ENCODE measurements at regions not wholly inside any gene's neighbourhood (a gene's known extent, or its start where the extent isn't known, plus 50 kb on each side); places are given as distances from the start of the nearest gene placed in this dataset.

DNA sequence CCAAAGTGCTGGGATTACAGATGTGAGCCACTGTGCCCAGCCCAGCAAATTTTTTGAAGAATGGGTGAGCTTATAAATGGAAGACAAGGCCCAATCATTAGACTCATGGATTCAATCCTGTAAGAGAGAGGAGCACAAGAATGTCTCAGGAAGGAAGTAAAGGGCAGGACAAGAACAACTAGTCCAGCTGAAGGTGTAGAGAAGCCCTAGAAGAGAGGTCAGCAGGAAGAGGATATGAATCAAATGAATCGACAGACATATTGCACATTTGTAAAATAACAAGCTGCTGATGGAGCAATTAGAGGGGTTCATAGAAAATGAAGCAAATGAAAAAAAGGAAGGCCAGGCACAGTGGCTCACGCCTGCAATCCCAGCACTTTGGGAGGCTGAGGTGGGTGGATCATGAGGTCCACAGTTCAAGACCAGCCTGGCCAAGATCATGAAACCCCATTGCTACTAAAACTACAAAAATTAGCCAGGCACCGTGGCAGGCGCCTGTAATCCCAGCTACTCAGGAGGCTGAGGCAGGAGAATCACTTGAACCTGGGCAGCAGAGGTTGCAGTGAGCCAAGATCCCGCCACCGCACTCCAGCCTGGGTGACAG lies 74.9 kb downstream of the MIS18A start:
- POLR2A ChIA-PET, result no interaction called here
- no peaks in the 10 kb centered on the region for H3K27me3 Mint-ChIP-seq

DNA sequence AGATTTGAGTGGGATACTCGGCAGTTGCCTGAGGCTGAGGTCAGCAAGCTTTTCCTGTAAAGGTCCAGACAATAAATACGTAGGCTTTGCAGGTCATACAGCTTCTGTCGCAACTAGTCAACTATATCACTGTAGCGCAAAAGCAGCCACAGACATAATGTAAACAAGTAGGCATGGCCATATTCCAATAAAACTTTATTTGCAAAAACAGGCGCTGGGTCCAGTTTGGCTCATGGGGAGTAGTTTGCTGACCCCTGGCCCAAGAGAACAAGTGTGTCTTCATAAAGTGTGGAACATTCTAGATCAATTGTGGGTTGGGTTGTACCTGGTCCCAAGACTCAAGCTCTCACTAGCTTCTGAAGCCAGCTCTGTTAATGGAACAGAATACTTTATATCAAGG lies 78.8 kb downstream of the MIS18A start:
- H3K4me2 ChIP-seq (replicated peaks; ENCODE audit: low read depth, low read length, poor library complexity, severe bottlenecking), result no peak overlapping the region
- H3K27ac ChIP-seq (ENCODE audit: low read length in 2 of 2), result no peak overlapping the region
- Mint-ChIP-seq H3K27me3 (no peaks in the 10 kb centered on the region), H3K4me1 (no peaks in the 10 kb centered on the region), H3K4me3 (no peak overlapping the region), H3K27ac (no peak overlapping the region), H3K9me3 (ENCODE audit: insufficient read depth) (no peaks in the 10 kb centered on the region)
- peaks cover 0 to 12% (median 0%) of the 10 kb centered on the region in 3 donors for H3K9me3 ChIP-seq (ENCODE audit: control extremely low read depth in 1 of 3, control insufficient read depth in 2 of 3, insufficient read depth in 1 of 3, low read length in 2 of 3)
- intact Hi-C loops (cut with micrococcal nuclease), result no loop called here
- no peak overlapping the region for H2AFZ ChIP-seq (ENCODE audit: insufficient read depth, low read depth, low read length, poor library complexity, severe bottlenecking)
- DNase-seq, result no peak
- ChIA-PET CTCF (no interaction called here), POLR2A (no interaction called here)
- TF ChIP-seq EZH2 (IDR thresholded peaks at IDR 0.05; ENCODE audit: borderline replicate concordance, insufficient read depth, low read depth, low read length, poor library complexity, severe bottlenecking), result no peak
- H3K79me2 ChIP-seq (ENCODE audit: control insufficient read depth, insufficient read depth, low read length), result no peaks in the 10 kb centered on the region
- 93% methylated on average over 3 of the region's 5 CpGs for WGBS (ENCODE audit: insufficient coverage)
- ATAC-seq (ENCODE audit: low read depth), result no peak
- H3K9ac ChIP-seq (ENCODE audit: low read length), result no peak overlapping the region
- no peaks in the 10 kb centered on the region for H3K4me1 ChIP-seq (ENCODE audit: control insufficient read depth in 2 of 2, insufficient read depth in 2 of 2, low read length in 2 of 2)
- H3K4me3 ChIP-seq (ENCODE audit: control extremely low read depth in 1 of 5, extremely low read depth in 1 of 5, insufficient read depth in 1 of 5, low read depth in 2 of 5, low read length in 4 of 5), result no peak overlapping the region
- H3K36me3 ChIP-seq (replicated peaks in 1 of 2; ENCODE audit: control extremely low read depth in 1 of 2, control insufficient read depth in 1 of 2, extremely low read depth in 1 of 2, insufficient read depth in 2 of 2, low read length in 1 of 2), result no peaks in the 10 kb centered on the region
- no peaks in the 10 kb centered on the region for H4K20me1 ChIP-seq (ENCODE audit: control insufficient read depth, insufficient read depth, low read length, poor library complexity, severe bottlenecking)
- H3K27me3 ChIP-seq (replicated peaks in 1 of 4; ENCODE audit: control extremely low read depth in 1 of 4, control insufficient read depth in 3 of 4, insufficient read depth in 4 of 4, low read length in 3 of 4), result peaks cover 0 to 3% (median 0%) of the 10 kb centered on the region in 4 experiments

More for the DNA sequence above, 74.9 kb downstream of the MIS18A start:
- Mint-ChIP-seq H3K4me1 (no peaks in the 10 kb centered on the region), H3K9me3 (ENCODE audit: insufficient read depth) (no peaks in the 10 kb centered on the region), H3K4me3 (no peak overlapping the region), H3K27ac (no peak overlapping the region)
- intact Hi-C loops (cut with micrococcal nuclease), result no loop called here
- Histone ChIP-seq H3K4me3 (ENCODE audit: control extremely low read depth in 1 of 5, extremely low read depth in 1 of 5, insufficient read depth in 1 of 5, low read depth in 2 of 5, low read length in 4 of 5) (no peak overlapping the region), H3K9ac (ENCODE audit: low read length) (no peak overlapping the region), H3K9me3 (ENCODE audit: control extremely low read depth in 1 of 3, control insufficient read depth in 2 of 3, insufficient read depth in 1 of 3, low read length in 2 of 3) (peaks cover 0 to 12% (median 0%) of the 10 kb centered on the region in 3 donors), H3K27ac (ENCODE audit: low read length in 2 of 2) (no peak overlapping the region), H3K36me3 (replicated peaks in 1 of 2; ENCODE audit: control extremely low read depth in 1 of 2, control insufficient read depth in 1 of 2, extremely low read depth in 1 of 2, insufficient read depth in 2 of 2, low read length in 1 of 2) (no peaks in the 10 kb centered on the region), H2AFZ (ENCODE audit: insufficient read depth, low read depth, low read length, poor library complexity, severe bottlenecking) (no peak overlapping the region), H3K79me2 (ENCODE audit: control insufficient read depth, insufficient read depth, low read length) (no peaks in the 10 kb centered on the region), H3K4me2 (replicated peaks; ENCODE audit: low read depth, low read length, poor library complexity, severe bottlenecking) (no peak overlapping the region), H3K27me3 (replicated peaks in 1 of 4; ENCODE audit: control extremely low read depth in 1 of 4, control insufficient read depth in 3 of 4, insufficient read depth in 4 of 4, low read length in 3 of 4) (peaks cover 0 to 3% (median 0%) of the 10 kb centered on the region in 4 experiments), H4K20me1 (ENCODE audit: control insufficient read depth, insufficient read depth, low read length, poor library complexity, severe bottlenecking) (no peaks in the 10 kb centered on the region), H3K4me1 (ENCODE audit: control insufficient read depth in 2 of 2, insufficient read depth in 2 of 2, low read length in 2 of 2) (no peaks in the 10 kb centered on the region)
- CTCF ChIA-PET, result no interaction called here
- ATAC-seq (ENCODE audit: low read depth) (no peak), DNase-seq (no peak)
- TF ChIP-seq EZH2 (IDR thresholded peaks at IDR 0.05; ENCODE audit: borderline replicate concordance, insufficient read depth, low read depth, low read length, poor library complexity, severe bottlenecking), result no peak
- TF ChIP-seq, protein P1, sequence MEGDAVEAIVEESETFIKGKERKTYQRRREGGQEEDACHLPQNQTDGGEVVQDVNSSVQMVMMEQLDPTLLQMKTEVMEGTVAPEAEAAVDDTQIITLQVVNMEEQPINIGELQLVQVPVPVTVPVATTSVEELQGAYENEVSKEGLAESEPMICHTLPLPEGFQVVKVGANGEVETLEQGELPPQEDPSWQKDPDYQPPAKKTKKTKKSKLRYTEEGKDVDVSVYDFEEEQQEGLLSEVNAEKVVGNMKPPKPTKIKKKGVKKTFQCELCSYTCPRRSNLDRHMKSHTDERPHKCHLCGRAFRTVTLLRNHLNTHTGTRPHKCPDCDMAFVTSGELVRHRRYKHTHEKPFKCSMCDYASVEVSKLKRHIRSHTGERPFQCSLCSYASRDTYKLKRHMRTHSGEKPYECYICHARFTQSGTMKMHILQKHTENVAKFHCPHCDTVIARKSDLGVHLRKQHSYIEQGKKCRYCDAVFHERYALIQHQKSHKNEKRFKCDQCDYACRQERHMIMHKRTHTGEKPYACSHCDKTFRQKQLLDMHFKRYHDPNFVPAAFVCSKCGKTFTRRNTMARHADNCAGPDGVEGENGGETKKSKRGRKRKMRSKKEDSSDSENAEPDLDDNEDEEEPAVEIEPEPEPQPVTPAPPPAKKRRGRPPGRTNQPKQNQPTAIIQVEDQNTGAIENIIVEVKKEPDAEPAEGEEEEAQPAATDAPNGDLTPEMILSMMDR (IDR thresholded peaks at IDR 0.05), result no peak
- WGBS (ENCODE audit: insufficient coverage), result 100% methylated on average over 4 of the region's 6 CpGs
